Tibial nerve (tissue), 4 donors: ENCODE measurements at regions not wholly inside any gene's neighbourhood (a gene's known extent, or its start where the extent isn't known, plus 50 kb on each side); places are given as distances from the start of the nearest gene placed in this dataset.

Source experiments
- DNase-seq, 2 donors: peaks; one replicate each; pipeline ENCODE4 v3.0.0-alpha.2; 2019; ENCODE audit warnings: low spot score in 2 of 2
- H3K27ac ChIP-seq, 4 donors: fragments of 200-600 bp; sonication (generic) in 3 of 4; one replicate each; pipeline ENCODE4 v1.5.1; 2017 to 2019; ENCODE audit warnings: mild to moderate bottlenecking in 1 of 4
- H3K27me3 ChIP-seq, 2 donors: fragments of 200-600 bp; sonication (generic) in 1 of 2; one replicate each; pipeline versions ENCODE4 v1.5.1 to v1.6.0; 2017 to 2019
- H3K36me3 ChIP-seq, 3 donors: fragments of 200-600 bp; sonication (generic); one replicate each; pipeline ENCODE4 v1.5.1; 2018 to 2019
- H3K4me1 ChIP-seq, 4 donors: fragments of 200-600 bp; sonication (generic) in 3 of 4; one replicate each; pipeline ENCODE4 v1.5.1; 2017 to 2019
- H3K4me3 ChIP-seq, 4 donors: fragments of 200-600 bp; sonication (generic) in 3 of 4; one replicate each; pipeline ENCODE4 v1.5.1; 2017 to 2019; ENCODE audit warnings: mild to moderate bottlenecking in 1 of 4, moderate library complexity in 1 of 4
- H3K9me3 ChIP-seq, 4 donors: fragments of 200-600 bp; sonication (generic) in 3 of 4; one replicate each; pipeline ENCODE4 v1.5.1; 2017 to 2019
- CTCF ChIP-seq, 5 experiments: fragments of 200-600 bp in 3 of 5; fragments of 450-650 bp in 2 of 5; sonication (generic) in 3 of 5; IDR thresholded peaks; one replicate each; pipeline ENCODE4 v1.5.1; 2016 to 2019; ENCODE audit warnings: antibody characterized with exemption in 5 of 5, mild to moderate bottlenecking in 3 of 5, moderate library complexity in 2 of 5
- EP300 ChIP-seq, 2 donors: sonication (generic); formaldehyde crosslinking; IDR thresholded peaks; one replicate each; pipeline ENCODE4 v1.6.1; 2017; ENCODE audit warnings: antibody characterized with exemption in 2 of 2, mild to moderate bottlenecking in 1 of 2
- POLR2A ChIP-seq, 2 donors: fragments of 450-650 bp; IDR thresholded peaks; one replicate each; pipeline ENCODE4 v1.6.1; 2017; ENCODE audit warnings: antibody characterized with exemption in 2 of 2, mild to moderate bottlenecking in 2 of 2, moderate library complexity in 2 of 2
- WGBS, 2 donors: methylation state at CpG; one replicate each; pipeline ENCODE4 v1.1.5; 2018; 5-methylcytosine and 5-hydroxymethylcytosine counted together

GRCh38 chr2:16459606-16460005, 206.0 kb downstream of the CYRIA start:
- H3K36me3 ChIP-seq = no peaks in the 10 kb centered on the region
- TF ChIP-seq EP300 (IDR thresholded peaks at IDR 0.05) (no peak), POLR2A (IDR thresholded peaks at IDR 0.05) (no peak), CTCF (IDR thresholded peaks at IDR 0.05) (no peak)
- no peaks in the 10 kb centered on the region for H3K4me1 ChIP-seq
- H3K9me3 ChIP-seq = no peaks in the 10 kb centered on the region
- no peaks in the 10 kb centered on the region for H3K27me3 ChIP-seq
- DNase-seq = no peak
- H3K4me3 ChIP-seq = no peak overlapping the region
- H3K27ac ChIP-seq = no peak overlapping the region

GRCh38 chr2:16454621-16455020, 211.0 kb downstream of the CYRIA start:
- H3K4me3 ChIP-seq = no peak overlapping the region
- 82 to 88% methylated on average over 2 of the region's 2 CpGs for WGBS, 2 donors
- no peaks in the 10 kb centered on the region for H3K27me3 ChIP-seq
- TF ChIP-seq POLR2A (IDR thresholded peaks at IDR 0.05) (no peak), EP300 (IDR thresholded peaks at IDR 0.05) (no peak), CTCF (IDR thresholded peaks at IDR 0.05) (no peak)
- H3K36me3 ChIP-seq = no peaks in the 10 kb centered on the region
- no peaks in the 10 kb centered on the region for H3K9me3 ChIP-seq
- DNase-seq = no peak
- H3K4me1 ChIP-seq = no peaks in the 10 kb centered on the region
- no peak overlapping the region for H3K27ac ChIP-seq

GRCh38 chr2:16452123-16452522, 213.5 kb downstream of the CYRIA start:
- no peaks in the 10 kb centered on the region for H3K4me1 ChIP-seq
- no peak overlapping the region for H3K27ac ChIP-seq
- H3K36me3 ChIP-seq = no peaks in the 10 kb centered on the region
- TF ChIP-seq EP300 (IDR thresholded peaks at IDR 0.05) (no peak), CTCF (IDR thresholded peaks at IDR 0.05) (no peak), POLR2A (IDR thresholded peaks at IDR 0.05) (no peak)
- no peaks in the 10 kb centered on the region for H3K27me3 ChIP-seq
- DNase-seq = no peak
- 91 to 95% methylated on average over 5 of the region's 5 CpGs for WGBS, 2 donors
- H3K9me3 ChIP-seq = no peaks in the 10 kb centered on the region
- no peak overlapping the region for H3K4me3 ChIP-seq

GRCh38 chr2:16446706-16447105, 218.9 kb downstream of the CYRIA start:
- Histone ChIP-seq H3K27me3 (no peaks in the 10 kb centered on the region), H3K27ac (no peak overlapping the region), H3K36me3 (no peaks in the 10 kb centered on the region), H3K9me3 (no peaks in the 10 kb centered on the region), H3K4me3 (no peak overlapping the region), H3K4me1 (no peaks in the 10 kb centered on the region)
- 66 to 85% methylated on average over 1 of the region's 1 CpG for WGBS, 2 donors
- no peak for DNase-seq
- no peak for TF ChIP-seq POLR2A (IDR thresholded peaks at IDR 0.05)
- no peak for TF ChIP-seq CTCF (IDR thresholded peaks at IDR 0.05)
- no peak for TF ChIP-seq EP300 (IDR thresholded peaks at IDR 0.05)

GRCh38 chr2:16442971-16443370, 222.7 kb downstream of the CYRIA start:
- TF ChIP-seq POLR2A (IDR thresholded peaks at IDR 0.05) = no peak
- no peak for DNase-seq

GRCh38 chr2:16441431-16441830, 224.2 kb downstream of the CYRIA start:
- Histone ChIP-seq H3K27ac (no peak overlapping the region), H3K4me1 (no peaks in the 10 kb centered on the region), H3K9me3 (no peaks in the 10 kb centered on the region), H3K27me3 (no peaks in the 10 kb centered on the region), H3K36me3 (no peaks in the 10 kb centered on the region), H3K4me3 (no peak overlapping the region)
- WGBS, 2 donors = 80 to 83% methylated on average over 3 of the region's 3 CpGs
- DNase-seq = no peak
- no peak for TF ChIP-seq CTCF (IDR thresholded peaks at IDR 0.05)
- no peak for TF ChIP-seq POLR2A (IDR thresholded peaks at IDR 0.05)
- no peak for TF ChIP-seq EP300 (IDR thresholded peaks at IDR 0.05)

More at GRCh38 chr2:16442971-16443370, 222.7 kb downstream of the CYRIA start:
- H3K27me3 ChIP-seq = no peaks in the 10 kb centered on the region
- no peaks in the 10 kb centered on the region for H3K4me1 ChIP-seq
- H3K27ac ChIP-seq = no peak overlapping the region
- no peak overlapping the region for H3K4me3 ChIP-seq
- WGBS, 2 donors = 89 to 97% methylated on average over 1 of the region's 1 CpG
- no peaks in the 10 kb centered on the region for H3K36me3 ChIP-seq
- no peaks in the 10 kb centered on the region for H3K9me3 ChIP-seq
